NCI-H446 (cell line): ENCODE measurements at regions not wholly inside any gene's neighbourhood (a gene's known extent, or its start where the extent isn't known, plus 50 kb on each side); places are given as distances from the start of the nearest gene placed in this dataset.

Experiments
- DNase-seq, 2 experiments: peaks; one replicate each; lab custom pipeline; 2025; lab: John Stamatoyannopoulos, UW

- no peak for DNase-seq
These were observed 181.4 kb upstream of the TLE3 start for GRCh38 chr15:70279096-70279495.

- no peak for DNase-seq
These were observed 180.9 kb upstream of the TLE3 start for GRCh38 chr15:70278644-70279043.

- DNase-seq = no peak
These were observed 179.8 kb upstream of the TLE3 start for GRCh38 chr15:70277556-70277955.

GRCh38 chr15:70276401-70276800, 178.7 kb upstream of the TLE3 start:
- DNase-seq = no peak

GRCh38 chr15:70275461-70276138, 177.9 kb upstream of the TLE3 start:
- DNase-seq = no peak

GRCh38 chr15:70274908-70275307, 177.2 kb upstream of the TLE3 start:
- DNase-seq = no peak

GRCh38 chr15:70274255-70274880, 176.7 kb upstream of the TLE3 start:
- no peak for DNase-seq

- DNase-seq = no peak
These were observed 176.1 kb upstream of the TLE3 start for GRCh38 chr15:70273808-70274207.

- no peak for DNase-seq
These were observed 175.0 kb upstream of the TLE3 start for GRCh38 chr15:70272565-70273355.

- peak in 1 of 2 experiments; percentile 21 for DNase-seq
These were observed 173.8 kb upstream of the TLE3 start for GRCh38 chr15:70271422-70272088.

- no peak for DNase-seq
These were observed 173.0 kb upstream of the TLE3 start for GRCh38 chr15:70270752-70271111.

- DNase-seq = no peak
These were observed 172.5 kb upstream of the TLE3 start for GRCh38 chr15:70269991-70270751.

- peak in 1 of 2 experiments; percentile 6 for DNase-seq
These were observed 171.7 kb upstream of the TLE3 start for GRCh38 chr15:70269311-70269911.

- DNase-seq = no peak
These were observed 171.1 kb upstream of the TLE3 start for GRCh38 chr15:70268698-70269251.

- no peak for DNase-seq
These were observed 170.2 kb upstream of the TLE3 start for GRCh38 chr15:70267879-70268278.

- no peak for DNase-seq
These were observed 169.6 kb upstream of the TLE3 start for GRCh38 chr15:70267306-70267705.

- DNase-seq = peak in 1 of 2 experiments; percentile 7
These were observed 168.8 kb upstream of the TLE3 start for GRCh38 chr15:70266412-70267121.

GRCh38 chr15:70265986-70266385, 168.3 kb upstream of the TLE3 start:
- DNase-seq = no peak

GRCh38 chr15:70265466-70265978, 167.8 kb upstream of the TLE3 start:
- DNase-seq = no peak
